Kasumi-1 (cell line): ENCODE measurements at regions not wholly inside any gene's neighbourhood (a gene's known extent, or its start where the extent isn't known, plus 50 kb on each side); places are given as distances from the start of the nearest gene placed in this dataset.
"Not testable (repeated sequence)": the region's sequence is repeated elsewhere in the genome, so short reads cannot be mapped to it uniquely, and the experiment has no call there.

Experiments
- DNase-seq, 2 experiments: peaks; one replicate each; lab custom pipeline; 2025; lab: John Stamatoyannopoulos, UW

GRCh38 chr3:171548917-171549316, 88.7 kb upstream of the TNIK start:
- no peak for DNase-seq

- DNase-seq, result peak; percentile 15 to 16
These were observed 83.6 kb upstream of the TNIK start for GRCh38 chr3:171543759-171544300.

GRCh38 chr3:171542976-171543375, 82.8 kb upstream of the TNIK start:
- DNase-seq, result no peak

GRCh38 chr3:171541647-171542046, 81.4 kb upstream of the TNIK start:
- DNase-seq, result no peak

- no peak for DNase-seq
These were observed 81.0 kb upstream of the TNIK start for GRCh38 chr3:171541181-171541580.

- DNase-seq, result no peak
These were observed 75.6 kb upstream of the TNIK start for GRCh38 chr3:171535799-171536198.

GRCh38 chr3:171535133-171535532, 74.9 kb upstream of the TNIK start:
- DNase-seq, result no peak

GRCh38 chr3:171533702-171534101, 73.5 kb upstream of the TNIK start:
- DNase-seq, result no peak

GRCh38 chr3:171532294-171532693, 72.1 kb upstream of the TNIK start:
- DNase-seq, result no peak

- no peak for DNase-seq
These were observed 71.5 kb upstream of the TNIK start for GRCh38 chr3:171531716-171532115.

GRCh38 chr3:171528102-171528501, 67.9 kb upstream of the TNIK start:
- DNase-seq, result no peak

GRCh38 chr3:171526869-171527268, 66.7 kb upstream of the TNIK start:
- no peak for DNase-seq

GRCh38 chr3:171526146-171526545, 65.9 kb upstream of the TNIK start:
- DNase-seq, result no peak

GRCh38 chr3:171525437-171525836, 65.2 kb upstream of the TNIK start:
- DNase-seq, result no peak

- no peak for DNase-seq
These were observed 64.7 kb upstream of the TNIK start for GRCh38 chr3:171524921-171525310.

GRCh38 chr3:171522651-171523050, 62.4 kb upstream of the TNIK start:
- DNase-seq, result no peak

- not testable (repeated sequence) for DNase-seq
These were observed 59.2 kb upstream of the TNIK start for GRCh38 chr3:171519423-171519822.

GRCh38 chr3:171516765-171517164, 56.6 kb upstream of the TNIK start:
- DNase-seq, result no peak

GRCh38 chr3:171514466-171514865, 54.3 kb upstream of the TNIK start:
- peak; percentile 14 to 47 for DNase-seq

GRCh38 chr3:171511450-171511849, 51.2 kb upstream of the TNIK start:
- DNase-seq, result no peak
